Stomach (tissue), 4 donors: ENCODE measurements at regions not wholly inside any gene's neighbourhood (a gene's known extent, or its start where the extent isn't known, plus 50 kb on each side); places are given as distances from the start of the nearest gene placed in this dataset.

Experiments used
- POLR2A ChIP-seq, 4 donors: fragments of 450-650 bp; IDR thresholded peaks; one replicate each; pipeline ENCODE4 v1.6.1; 2016; ENCODE audit warnings: antibody characterized with exemption in 4 of 4, control low read depth in 2 of 4, mild to moderate bottlenecking in 1 of 4, moderate library complexity in 1 of 4
- TF ChIP-seq, protein P1 (sequence below), 7 experiments: fragments of 450-650 bp in 4 of 7; fragments of 200-600 bp in 3 of 7; sonication (generic) in 3 of 7; IDR thresholded peaks; one replicate each; pipeline ENCODE4 v1.5.1; 2016 to 2019; ENCODE audit warnings: antibody characterized with exemption in 7 of 7, control low read depth in 2 of 7, mild to moderate bottlenecking in 1 of 7

- TF ChIP-seq, protein P1, sequence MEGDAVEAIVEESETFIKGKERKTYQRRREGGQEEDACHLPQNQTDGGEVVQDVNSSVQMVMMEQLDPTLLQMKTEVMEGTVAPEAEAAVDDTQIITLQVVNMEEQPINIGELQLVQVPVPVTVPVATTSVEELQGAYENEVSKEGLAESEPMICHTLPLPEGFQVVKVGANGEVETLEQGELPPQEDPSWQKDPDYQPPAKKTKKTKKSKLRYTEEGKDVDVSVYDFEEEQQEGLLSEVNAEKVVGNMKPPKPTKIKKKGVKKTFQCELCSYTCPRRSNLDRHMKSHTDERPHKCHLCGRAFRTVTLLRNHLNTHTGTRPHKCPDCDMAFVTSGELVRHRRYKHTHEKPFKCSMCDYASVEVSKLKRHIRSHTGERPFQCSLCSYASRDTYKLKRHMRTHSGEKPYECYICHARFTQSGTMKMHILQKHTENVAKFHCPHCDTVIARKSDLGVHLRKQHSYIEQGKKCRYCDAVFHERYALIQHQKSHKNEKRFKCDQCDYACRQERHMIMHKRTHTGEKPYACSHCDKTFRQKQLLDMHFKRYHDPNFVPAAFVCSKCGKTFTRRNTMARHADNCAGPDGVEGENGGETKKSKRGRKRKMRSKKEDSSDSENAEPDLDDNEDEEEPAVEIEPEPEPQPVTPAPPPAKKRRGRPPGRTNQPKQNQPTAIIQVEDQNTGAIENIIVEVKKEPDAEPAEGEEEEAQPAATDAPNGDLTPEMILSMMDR (IDR thresholded peaks at IDR 0.05), result no peak
- no peak for TF ChIP-seq POLR2A (IDR thresholded peaks at IDR 0.05)
Observed at GRCh38 chr12:93127107-93127560, 198.0 kb upstream of the EEA1 start.
